CD4-positive, alpha-beta T cell treated with Interleukin-4 for 4 hours (primary cell): ENCODE measurements at regions not wholly inside any gene's neighbourhood (a gene's known extent, or its start where the extent isn't known, plus 50 kb on each side); places are given as distances from the start of the nearest gene placed in this dataset.

ENCODE experiments used
- DNase-seq: peaks from one replicate; pipeline ENCODE4 v3.0.0-alpha.2; 2020

- DNase-seq: no peak
Observed at GRCh38 chrX:5054852-5055251, 1173.8 kb downstream of the NLGN4X start.

- no peak for DNase-seq
Observed at GRCh38 chrX:5051831-5052491, 1176.7 kb downstream of the NLGN4X start.

- DNase-seq: no peak
Observed at GRCh38 chrX:5042563-5042962, 1186.1 kb downstream of the NLGN4X start.

GRCh38 chrX:5031792-5032191, 1196.9 kb downstream of the NLGN4X start:
- DNase-seq: no peak

GRCh38 chrX:5015451-5015850, 1213.2 kb downstream of the NLGN4X start:
- no peak for DNase-seq

- no peak for DNase-seq
Observed at GRCh38 chrX:4994855-4995254, 1233.8 kb downstream of the NLGN4X start.

- DNase-seq: no peak
Observed at GRCh38 chrX:4978613-4979012, 1250.1 kb downstream of the NLGN4X start.

GRCh38 chrX:4971646-4972045, 1257.0 kb downstream of the NLGN4X start:
- DNase-seq: no peak

GRCh38 chrX:4964112-4964511, 1250.7 kb upstream of the PRKX start:
- DNase-seq: no peak

GRCh38 chrX:4963432-4963831, 1250.0 kb upstream of the PRKX start:
- DNase-seq: no peak

GRCh38 chrX:4944767-4945166, 1231.3 kb upstream of the PRKX start:
- no peak for DNase-seq

- DNase-seq: no peak
Observed at GRCh38 chrX:4936315-4936714, 1222.9 kb upstream of the PRKX start.

- DNase-seq: no peak
Observed at GRCh38 chrX:4935846-4936245, 1222.4 kb upstream of the PRKX start.

- DNase-seq: no peak
Observed at GRCh38 chrX:4935401-4935800, 1222.0 kb upstream of the PRKX start.

GRCh38 chrX:4932790-4933189, 1219.3 kb upstream of the PRKX start:
- no peak for DNase-seq

- no peak for DNase-seq
Observed at GRCh38 chrX:4930426-4930825, 1217.0 kb upstream of the PRKX start.

GRCh38 chrX:4925911-4926310, 1212.5 kb upstream of the PRKX start:
- DNase-seq: no peak

GRCh38 chrX:4909348-4909747, 1195.9 kb upstream of the PRKX start:
- DNase-seq: no peak

- DNase-seq: no peak
Observed at GRCh38 chrX:4905576-4905975, 1192.1 kb upstream of the PRKX start.

GRCh38 chrX:4881277-4881676, 1167.8 kb upstream of the PRKX start:
- no peak for DNase-seq

- DNase-seq: no peak
Observed at GRCh38 chrX:4878640-4879039, 1165.2 kb upstream of the PRKX start.

- no peak for DNase-seq
Observed at GRCh38 chrX:4876268-4876667, 1162.8 kb upstream of the PRKX start.

GRCh38 chrX:4851534-4851933, 1138.1 kb upstream of the PRKX start:
- DNase-seq: no peak

- DNase-seq: no peak
Observed at GRCh38 chrX:4850312-4850711, 1136.9 kb upstream of the PRKX start.

- DNase-seq: no peak
Observed at GRCh38 chrX:4844376-4844775, 1130.9 kb upstream of the PRKX start.
